Caco-2 (cell line): ENCODE measurements at regions not wholly inside any gene's neighbourhood (a gene's known extent, or its start where the extent isn't known, plus 50 kb on each side); places are given as distances from the start of the nearest gene placed in this dataset.

Experiments
- BruUV-seq: library from RNA; stranded (reverse); fragments of 400-500 nt; replicated peaks from 2 replicates; lab custom pipeline; 2021; lab: Mats Ljungman, UMichigan
- CTCF ChIA-PET: fragments of 300-600 bp; sonication (Branson Sonifier 250); formaldehyde crosslinking; loops from one replicate; lab custom pipeline; 2022; ENCODE audit warnings: antibody characterized with exemption; lab: Charles Lee
- POLR2A ChIA-PET: fragments of 300-600 bp; sonication (Branson Sonifier 250); formaldehyde crosslinking; loops from one replicate; lab custom pipeline; 2022; ENCODE audit warnings: antibody characterized with exemption; lab: Charles Lee
- DNase-seq, 2 experiments: peaks; one replicate each; pipeline versions ENCODE4 v3.0.0 to v3.0.0-alpha.2; 2020 to 2022
- H3K27me3 ChIP-seq: replicated peaks from 2 replicates; pipeline ENCODE4 v1.6.0; 2011; ENCODE audit warnings: low read length; ENCODE audit not compliant: control insufficient read depth, insufficient read depth
- H3K36me3 ChIP-seq: 2 replicates; pipeline ENCODE4 v1.5.1; 2011; ENCODE audit warnings: low read length; ENCODE audit not compliant: control insufficient read depth, insufficient read depth
- H3K4me1 ChIP-seq: fragments of 250-450 bp; sonication (Bioruptor Pico); 2 replicates; pipeline ENCODE4 v1.5.1; 2020; ENCODE audit warnings: mild to moderate bottlenecking
- H3K4me3 ChIP-seq: 2 replicates; pipeline ENCODE4 v1.5.1; 2011; ENCODE audit warnings: low read depth, mild to moderate bottlenecking, control low read depth, low read length
- H3K9me3 ChIP-seq: fragments of 250-450 bp; sonication (Bioruptor Pico); 2 replicates; pipeline ENCODE4 v1.5.1; 2020; ENCODE audit warnings: mild to moderate bottlenecking, moderate library complexity
- H3K27ac Mint-ChIP-seq: one replicate; pipeline ENCODE4 v1.8.0; 2022; ENCODE audit warnings: mixed read lengths; ENCODE audit not compliant: unreplicated experiment
- H3K27me3 Mint-ChIP-seq: one replicate; pipeline ENCODE4 v1.8.0; 2022; ENCODE audit warnings: mixed read lengths; ENCODE audit not compliant: insufficient read depth, unreplicated experiment
- H3K36me3 Mint-ChIP-seq: one replicate; pipeline ENCODE4 v1.8.0; 2022; ENCODE audit warnings: mild to moderate bottlenecking, mixed read lengths; ENCODE audit not compliant: insufficient read depth, unreplicated experiment
- H3K4me1 Mint-ChIP-seq: one replicate; pipeline ENCODE4 v1.8.0; 2022; ENCODE audit warnings: low read depth, mixed read lengths; ENCODE audit not compliant: unreplicated experiment
- H3K4me3 Mint-ChIP-seq: one replicate; pipeline ENCODE4 v1.8.0; 2022; ENCODE audit warnings: mild to moderate bottlenecking, moderate library complexity, mixed read lengths; ENCODE audit not compliant: unreplicated experiment
- H3K9me3 Mint-ChIP-seq: one replicate; pipeline ENCODE4 v1.8.0; 2022; ENCODE audit warnings: mixed read lengths; ENCODE audit not compliant: unreplicated experiment
- CTCF ChIP-seq, 2 experiments: fragments of 200-600 bp in 1 of 2; IDR thresholded peaks; 1 replicate in 1 of 2; 2 replicates in 1 of 2; pipeline versions ENCODE4 v1.5.1 to v1.8.0; 2011 to 2022; ENCODE audit warnings: antibody characterized with exemption in 1 of 2, control low read depth in 1 of 2, inconsistent platforms in 1 of 2, low read depth in 1 of 2, low read length in 1 of 2, mild to moderate bottlenecking in 1 of 2, moderate library complexity in 1 of 2; ENCODE audit not compliant: insufficient read depth in 1 of 2, severe bottlenecking in 1 of 2, unreplicated experiment in 1 of 2
- intact Hi-C: fragments of 100-400 bp; cut with micrococcal nuclease; formaldehyde crosslinking; loops from one replicate; pipeline ENCODE4 v1.10.0; 2022; ENCODE audit not compliant: unreplicated experiment

GRCh38 chr4:165757451-165757850 is 115.6 kb upstream of the TLL1 start:
- H3K4me3 ChIP-seq: no peak overlapping the region
- Mint-ChIP-seq H3K9me3 (no peaks in the 10 kb centered on the region), H3K4me1 (no peaks in the 10 kb centered on the region), H3K4me3 (no peak overlapping the region), H3K27ac (no peak overlapping the region), H3K36me3 (no peaks in the 10 kb centered on the region), H3K27me3 (peaks cover 3% of the 10 kb centered on the region)
- no peaks in the 10 kb centered on the region for H3K36me3 ChIP-seq
- ChIA-PET CTCF (no interaction called here), POLR2A (no interaction called here)
- no peaks in the 10 kb centered on the region for H3K9me3 ChIP-seq
- intact Hi-C loops: no loop called here
- H3K27me3 ChIP-seq: no peaks in the 10 kb centered on the region
- no TSS peak for BruUV-seq
- no peaks in the 10 kb centered on the region for H3K4me1 ChIP-seq
- TF ChIP-seq CTCF (IDR thresholded peaks at IDR 0.05; ENCODE audit: insufficient read depth in 1 of 2, low read depth in 1 of 2, low read length in 1 of 2, severe bottlenecking in 1 of 2, unreplicated experiment in 1 of 2): no peak
- DNase-seq: no peak

GRCh38 chr4:165758086-165758485 is 115.0 kb upstream of the TLL1 start:
- no TSS peak for BruUV-seq

GRCh38 chr4:165760182-165760581 is 112.9 kb upstream of the TLL1 start:
- Histone ChIP-seq H3K9me3 (no peaks in the 10 kb centered on the region), H3K4me3 (no peak overlapping the region), H3K27me3 (no peaks in the 10 kb centered on the region), H3K4me1 (no peaks in the 10 kb centered on the region), H3K36me3 (no peaks in the 10 kb centered on the region)
- Mint-ChIP-seq H3K27ac (no peak overlapping the region), H3K36me3 (no peaks in the 10 kb centered on the region), H3K27me3 (peaks cover 2% of the 10 kb centered on the region), H3K4me1 (no peaks in the 10 kb centered on the region), H3K4me3 (no peak overlapping the region), H3K9me3 (no peaks in the 10 kb centered on the region)
- no TSS peak for BruUV-seq
- ChIA-PET POLR2A (no interaction called here), CTCF (no interaction called here)
- no peak for TF ChIP-seq CTCF (IDR thresholded peaks at IDR 0.05; ENCODE audit: insufficient read depth in 1 of 2, low read depth in 1 of 2, low read length in 1 of 2, severe bottlenecking in 1 of 2, unreplicated experiment in 1 of 2)
- no peak for DNase-seq
- intact Hi-C loops: no loop called here

More at GRCh38 chr4:165758086-165758485, 115.0 kb upstream of the TLL1 start:
- no peaks in the 10 kb centered on the region for H3K9me3 Mint-ChIP-seq
- no peaks in the 10 kb centered on the region for H3K9me3 ChIP-seq
- DNase-seq: no peak
- no peaks in the 10 kb centered on the region for H3K36me3 ChIP-seq
- no peaks in the 10 kb centered on the region for H3K36me3 Mint-ChIP-seq
- no peaks in the 10 kb centered on the region for H3K27me3 ChIP-seq
- H3K4me3 Mint-ChIP-seq: no peak overlapping the region
- TF ChIP-seq CTCF (IDR thresholded peaks at IDR 0.05; ENCODE audit: insufficient read depth in 1 of 2, low read depth in 1 of 2, low read length in 1 of 2, severe bottlenecking in 1 of 2, unreplicated experiment in 1 of 2): no peak
- CTCF ChIA-PET: no interaction called here
- no peaks in the 10 kb centered on the region for H3K4me1 ChIP-seq
- H3K4me1 Mint-ChIP-seq: no peaks in the 10 kb centered on the region
- intact Hi-C loops: no loop called here
- H3K27ac Mint-ChIP-seq: no peak overlapping the region
- POLR2A ChIA-PET: no interaction called here
- peaks cover 3% of the 10 kb centered on the region for H3K27me3 Mint-ChIP-seq
- no peak overlapping the region for H3K4me3 ChIP-seq
